H1 (cell line): ENCODE measurements at regions not wholly inside any gene's neighbourhood (a gene's known extent, or its start where the extent isn't known, plus 50 kb on each side); places are given as distances from the start of the nearest gene placed in this dataset.

Source experiments
- FOSL1 ChIP-seq: IDR thresholded peaks from 2 replicates; pipeline ENCODE4 v1.6.1; 2011; ENCODE audit warnings: mild to moderate bottlenecking, low read depth, low read length, moderate library complexity; ENCODE audit not compliant: insufficient read depth
- SIRT6 ChIP-seq: IDR thresholded peaks from one replicate; pipeline ENCODE4 v1.7.1; 2012; ENCODE audit warnings: low read length, inconsistent platforms

GRCh38 chr7:91564101-91564500 lies 299.9 kb downstream of the FZD1 start (continued):
- TF ChIP-seq FOSL1 (no peak), SIRT6 (no peak)
